HL-60/S4 treated with phorbol 12-myristate 13-acetate at 8.2 ng/mL for 4 days and 3 days (cell line): ENCODE measurements at regions not wholly inside any gene's neighbourhood (a gene's known extent, or its start where the extent isn't known, plus 50 kb on each side); places are given as distances from the start of the nearest gene placed in this dataset.

ENCODE experiments used
- in situ Hi-C: fragments of 300-500 bp; cut with MboI; formaldehyde crosslinking; loops from 2 replicates; pipeline ENCODE4 v1.15.0; 2022; ENCODE audit warnings: low sequenced_read_pairs

DNA sequence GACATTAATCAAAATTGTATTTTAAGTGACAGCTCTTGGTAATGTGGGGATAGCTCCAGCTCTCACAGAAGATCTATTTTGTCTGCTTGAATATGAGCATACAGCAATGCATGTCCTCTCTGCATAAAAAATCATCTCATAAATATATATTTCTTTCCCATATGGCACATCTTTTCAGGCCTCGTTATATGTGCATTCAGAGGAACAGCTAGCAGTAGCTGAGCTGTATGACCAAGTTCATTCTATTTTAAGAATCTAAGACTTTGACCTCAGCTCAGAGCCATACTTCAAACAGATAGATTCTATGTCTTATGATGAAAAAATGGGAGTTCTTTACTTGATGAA lies 487.2 kb downstream of the ARHGEF28 start:
- in situ Hi-C loops, result no loop called here

DNA sequence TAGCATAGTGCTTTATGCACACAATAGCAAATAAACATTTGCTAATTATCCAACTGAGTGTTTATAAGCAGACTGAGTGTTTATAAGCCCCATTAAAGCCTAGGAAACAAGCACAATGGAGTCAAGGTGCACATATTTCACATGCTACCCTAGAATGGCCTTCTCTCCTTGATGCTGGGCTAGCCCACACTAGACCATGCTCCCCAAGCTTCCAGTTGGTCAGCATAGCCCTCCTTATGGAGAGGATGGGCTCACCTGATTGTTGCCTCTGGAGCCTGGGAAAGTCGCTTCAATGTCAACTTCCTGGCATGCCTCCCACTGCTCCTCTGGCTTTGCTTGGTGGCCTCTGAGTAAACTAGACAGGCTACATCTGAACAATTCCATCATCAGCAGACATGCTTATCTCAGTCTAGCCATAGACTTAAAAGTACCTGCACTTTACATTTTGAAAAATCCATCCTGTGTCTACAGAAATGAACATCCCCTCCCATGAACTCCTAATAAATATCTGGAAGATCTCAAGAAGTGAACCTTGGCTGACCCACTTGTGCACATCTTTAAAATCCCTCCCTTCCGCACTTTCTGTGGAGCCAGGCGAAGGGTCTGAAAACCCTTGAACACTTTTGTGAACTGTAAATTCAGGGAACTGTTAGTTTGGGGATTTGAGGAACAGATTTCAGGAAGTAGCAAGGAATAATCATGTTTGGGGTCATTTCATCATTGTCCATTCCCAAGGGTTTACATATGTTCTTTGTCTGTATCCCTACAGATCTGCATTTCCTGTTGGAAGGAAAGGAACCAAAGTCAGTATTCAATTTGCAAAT lies 486.6 kb downstream of the ARHGEF28 start:
- in situ Hi-C loops, result no loop called here

DNA sequence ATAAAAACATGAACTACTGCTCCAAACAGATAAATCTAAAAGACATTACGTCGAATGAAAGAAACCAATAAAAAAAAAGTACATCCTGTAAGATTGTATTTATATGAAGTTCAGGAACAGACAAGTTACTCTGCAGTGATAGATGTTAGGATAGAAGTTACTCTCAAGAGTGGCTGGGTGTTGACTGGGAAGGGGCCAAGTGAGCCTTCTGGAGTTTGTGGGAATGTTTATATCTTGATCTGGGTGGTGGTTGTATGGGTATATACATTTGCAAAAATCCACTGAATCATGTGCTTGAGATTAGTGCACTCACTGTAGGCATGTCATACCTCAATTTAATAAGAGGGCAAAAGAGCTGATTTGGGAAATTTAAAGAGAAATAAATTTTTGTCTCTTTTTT lies 485.8 kb downstream of the ARHGEF28 start:
- in situ Hi-C loops, result no loop called here

DNA sequence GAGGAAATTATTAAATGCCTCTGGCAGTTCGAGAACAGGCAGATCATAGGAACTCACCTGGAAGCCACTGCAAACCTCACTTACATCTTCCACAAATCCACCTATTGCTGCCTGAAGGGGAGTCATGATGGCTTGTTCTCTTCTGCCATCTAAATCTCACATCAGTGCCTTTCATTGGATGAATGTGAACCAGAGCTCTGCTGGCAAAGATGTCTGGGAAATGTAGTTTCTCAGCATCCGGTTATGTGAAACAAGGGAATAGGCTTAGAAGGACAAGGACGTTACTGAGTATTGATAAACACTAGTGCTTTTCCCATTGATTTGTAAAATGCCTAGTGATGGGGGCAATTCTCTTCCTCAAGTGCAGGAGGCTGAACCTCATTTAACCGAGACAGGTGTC lies 483.3 kb downstream of the ARHGEF28 start:
- in situ Hi-C loops, result no loop called here

DNA sequence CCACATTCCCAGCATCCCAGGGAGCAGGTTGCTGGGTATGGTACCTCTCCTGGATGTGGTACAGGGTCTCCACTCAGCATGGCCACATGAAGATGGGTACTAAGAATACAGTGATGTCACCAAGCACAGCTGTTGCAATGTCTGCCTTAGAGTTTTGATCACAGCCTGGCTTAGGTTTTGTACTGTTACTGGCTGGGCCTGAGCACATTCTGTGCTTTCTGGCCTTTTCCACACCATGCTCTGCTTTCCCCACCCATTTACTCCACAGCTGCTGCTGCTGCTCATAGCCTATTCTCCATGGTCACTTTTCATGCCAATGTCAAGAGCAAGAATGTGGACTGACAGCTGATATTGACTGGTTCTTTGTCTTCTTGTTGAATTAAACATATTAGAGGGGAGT lies 481.9 kb downstream of the ARHGEF28 start:
- in situ Hi-C loops, result no loop called here

DNA sequence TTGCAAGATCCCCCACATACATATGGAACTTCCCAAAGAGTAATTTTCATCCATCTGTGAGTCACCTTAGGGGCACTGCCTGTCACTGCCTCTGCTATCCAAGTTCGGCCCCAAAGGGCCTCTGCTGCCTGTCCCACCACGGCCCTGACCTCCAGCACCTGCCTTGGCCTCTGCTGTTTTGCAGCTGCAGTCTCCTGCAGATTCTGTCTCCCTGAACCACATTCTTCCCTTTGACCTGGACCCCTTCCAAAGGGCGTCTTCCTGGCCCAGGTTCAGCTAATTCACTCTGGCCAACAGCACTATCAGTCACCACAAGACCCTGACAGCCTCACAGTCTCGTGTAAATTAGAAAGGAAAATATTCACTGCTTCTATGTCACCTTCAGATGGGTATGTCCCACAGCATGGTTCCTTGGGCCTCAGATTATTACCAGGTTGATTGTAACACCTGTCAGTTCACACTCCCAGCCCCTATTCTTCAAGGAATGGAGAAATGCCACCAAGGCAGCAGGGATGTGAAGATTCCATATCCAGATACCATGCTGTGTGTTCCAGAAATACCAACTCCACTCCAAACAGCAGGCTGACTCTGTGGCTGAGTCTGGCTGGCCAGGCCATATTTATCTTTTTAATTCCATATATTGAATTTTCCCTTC lies 479.3 kb downstream of the ARHGEF28 start:
- in situ Hi-C loops, result no loop called here

DNA sequence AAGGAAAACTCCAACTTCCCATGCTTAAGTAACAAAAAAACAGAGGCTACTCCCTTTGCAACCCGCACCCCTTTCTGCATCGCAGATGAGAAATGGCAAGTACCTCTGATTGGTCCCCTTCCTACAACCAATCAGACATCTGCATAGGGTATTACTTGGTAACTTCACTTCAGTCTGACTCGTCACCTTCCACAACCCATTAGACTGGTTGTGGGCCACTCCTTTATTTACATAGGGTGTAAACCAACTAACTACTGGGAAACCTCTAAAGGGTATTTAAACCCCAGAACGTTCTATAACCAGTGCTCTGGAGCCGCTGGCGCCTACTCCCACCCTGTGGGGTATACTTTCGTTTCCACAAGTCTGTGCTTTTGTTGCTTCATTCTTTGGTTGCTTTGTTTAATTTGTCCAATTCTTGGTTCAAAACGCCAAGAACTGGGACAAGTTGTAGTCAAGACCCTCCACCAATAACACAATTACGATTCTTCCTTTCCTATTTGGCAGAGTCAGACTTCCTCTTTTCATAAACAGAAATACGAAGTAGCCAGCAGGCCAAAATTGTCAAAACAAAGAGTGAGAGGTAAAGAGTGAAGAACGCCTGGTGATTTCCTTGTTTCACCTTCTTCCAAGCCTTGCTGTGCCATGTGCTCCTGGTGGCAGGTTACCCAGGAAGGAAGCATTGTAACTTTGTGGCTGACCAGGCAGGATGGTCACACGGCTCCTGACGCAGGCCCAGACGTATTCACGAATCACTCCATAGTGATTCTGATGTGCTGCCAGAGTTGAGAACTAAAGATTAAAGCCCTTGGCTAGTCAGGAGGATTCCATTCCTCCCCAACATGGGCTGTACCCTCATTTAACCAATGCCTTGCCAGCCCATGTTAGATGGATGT lies 477.4 kb downstream of the ARHGEF28 start:
- in situ Hi-C loops, result no loop called here

DNA sequence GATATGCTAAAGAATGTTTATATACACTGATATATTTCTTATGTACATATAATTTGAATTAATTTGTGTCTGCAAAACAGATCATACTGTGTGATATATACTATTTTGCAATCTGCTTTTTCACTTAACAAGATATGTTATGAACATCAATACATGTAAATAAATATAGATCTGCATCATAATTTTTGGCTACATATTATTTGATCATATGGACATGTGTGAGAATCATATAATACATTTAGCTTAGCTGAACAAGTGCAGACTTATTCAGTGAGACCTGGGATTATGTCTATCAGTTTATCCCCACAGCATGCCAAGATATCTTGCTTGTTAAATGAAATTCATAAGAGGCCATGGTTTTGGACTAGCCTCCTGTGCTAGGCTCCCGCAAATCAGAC lies 474.3 kb downstream of the ARHGEF28 start:
- in situ Hi-C loops, result no loop called here

DNA sequence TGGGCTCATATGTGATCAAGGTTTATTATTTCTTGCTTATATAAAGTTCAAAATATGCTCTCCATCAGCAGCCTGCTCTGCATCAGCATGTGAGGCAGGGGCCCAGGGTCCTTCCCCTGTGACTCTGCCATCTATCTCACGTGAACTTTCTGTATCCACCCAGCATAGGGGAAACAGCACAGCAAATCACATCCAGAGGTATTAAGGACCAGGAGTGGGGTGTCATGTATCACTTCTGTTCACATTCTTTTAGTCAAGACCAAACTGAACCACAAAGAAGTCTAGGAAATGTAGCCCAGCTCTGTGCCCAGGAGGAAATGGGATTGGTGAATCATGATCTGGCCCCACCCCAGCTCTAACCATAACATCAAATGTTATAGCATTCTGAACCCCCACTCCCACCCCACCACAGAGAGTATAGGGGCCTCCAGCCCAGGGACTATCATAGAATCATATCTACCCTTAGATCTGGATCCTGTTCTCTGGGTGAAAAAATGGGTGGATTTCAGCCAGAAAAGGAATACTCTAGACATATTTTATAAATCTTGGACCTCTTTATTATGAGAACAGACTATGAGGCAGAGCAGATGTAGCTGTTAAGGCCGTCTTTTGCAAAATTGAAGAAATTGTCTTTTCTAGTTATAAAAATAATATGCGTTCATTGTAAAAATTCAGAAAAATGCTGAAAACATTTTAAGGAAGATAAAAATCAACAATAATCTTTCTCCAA lies 473.7 kb downstream of the ARHGEF28 start:
- in situ Hi-C loops, result no loop called here

DNA sequence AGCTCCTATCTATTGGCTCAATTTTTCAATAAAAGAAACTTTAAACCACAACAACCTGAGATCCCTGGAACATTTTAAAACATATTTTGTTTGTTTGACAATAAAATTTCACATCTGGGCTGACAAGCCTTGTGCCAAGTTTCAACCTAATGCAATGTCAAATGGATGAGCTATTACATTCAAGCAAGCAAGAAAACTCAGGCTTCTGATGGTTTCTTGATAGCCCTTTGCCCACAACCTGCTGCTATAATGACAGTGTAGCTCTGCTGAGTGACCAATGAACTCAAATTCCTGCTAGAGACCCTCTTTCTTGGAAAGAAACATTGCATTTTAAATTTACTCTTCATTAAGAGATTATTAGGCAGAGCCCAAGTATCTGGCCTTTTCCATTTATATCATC lies 472.9 kb downstream of the ARHGEF28 start:
- in situ Hi-C loops, result no loop called here

DNA sequence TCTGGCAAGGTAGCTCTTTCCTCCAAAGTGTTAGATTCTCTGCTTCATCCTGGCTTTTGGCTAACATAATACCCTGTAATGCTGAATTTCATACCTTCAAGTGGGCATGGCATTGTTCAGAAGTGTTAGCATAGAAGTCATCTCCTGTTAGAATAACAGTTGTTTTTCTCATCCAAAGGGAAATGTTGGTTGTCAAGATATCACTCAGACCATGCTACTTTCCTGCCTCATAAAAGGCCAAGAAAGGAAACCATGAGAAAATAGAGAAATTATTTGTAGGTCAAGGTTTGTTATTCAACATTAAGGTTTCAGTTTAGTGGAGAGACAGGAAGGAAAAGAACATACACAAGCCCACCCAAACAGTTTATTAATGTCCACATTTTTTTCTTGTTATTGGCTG lies 472.5 kb downstream of the ARHGEF28 start:
- in situ Hi-C loops, result no loop called here

DNA sequence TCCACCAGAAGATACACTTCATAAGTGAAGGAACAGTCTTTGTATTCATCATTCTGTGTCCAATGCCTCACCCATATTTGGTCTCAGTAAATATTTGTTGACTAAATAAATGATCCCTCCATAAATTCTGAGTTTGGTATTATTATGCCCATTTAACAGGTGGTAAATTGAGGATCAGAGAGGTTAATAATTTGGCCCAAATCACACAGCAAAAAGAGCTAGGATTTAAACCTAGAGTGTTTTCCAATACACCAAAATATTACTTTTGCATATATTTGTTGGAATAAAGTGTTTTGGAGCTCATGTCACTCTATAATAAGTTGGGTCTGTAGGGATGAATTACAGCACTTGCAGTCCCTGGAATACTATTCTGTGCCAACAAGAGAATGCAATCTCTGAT lies 470.3 kb downstream of the ARHGEF28 start:
- in situ Hi-C loops, result no loop called here

DNA sequence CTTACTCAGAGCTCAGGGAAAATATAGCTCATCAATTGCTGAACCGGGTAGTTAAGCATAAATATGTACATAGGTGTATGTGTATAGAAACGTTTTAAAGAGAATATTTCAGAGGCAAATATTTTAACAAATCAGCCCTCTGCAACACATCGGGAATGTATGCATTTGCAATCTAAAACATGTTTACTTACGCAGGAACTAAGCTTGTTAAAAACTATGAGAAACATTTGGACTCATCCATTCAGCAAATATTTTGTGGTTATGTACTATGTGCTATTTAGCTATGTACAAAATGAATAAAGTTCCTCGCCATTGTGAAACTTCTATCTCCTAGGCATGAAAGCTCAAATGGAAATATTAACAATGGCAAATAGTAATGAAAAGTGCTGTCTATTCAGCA lies 469.9 kb downstream of the ARHGEF28 start:
- in situ Hi-C loops, result no loop called here

DNA sequence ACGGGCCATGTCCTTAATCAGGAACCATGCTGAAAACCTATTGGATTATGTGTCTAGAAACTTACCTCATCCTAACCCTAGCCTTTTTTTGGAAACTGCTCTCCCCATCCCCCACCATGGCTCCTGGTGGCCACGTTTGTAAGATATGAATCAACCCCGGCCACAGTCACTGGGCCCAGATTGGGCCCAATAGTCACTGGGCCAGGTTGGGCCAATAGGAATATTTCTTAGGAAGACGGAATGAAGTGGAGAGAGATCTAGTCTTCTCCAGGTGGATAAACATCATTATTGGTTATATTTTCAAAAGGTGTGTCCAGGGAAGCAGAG lies 468.7 kb downstream of the ARHGEF28 start:
- in situ Hi-C loops, result no loop called here

DNA sequence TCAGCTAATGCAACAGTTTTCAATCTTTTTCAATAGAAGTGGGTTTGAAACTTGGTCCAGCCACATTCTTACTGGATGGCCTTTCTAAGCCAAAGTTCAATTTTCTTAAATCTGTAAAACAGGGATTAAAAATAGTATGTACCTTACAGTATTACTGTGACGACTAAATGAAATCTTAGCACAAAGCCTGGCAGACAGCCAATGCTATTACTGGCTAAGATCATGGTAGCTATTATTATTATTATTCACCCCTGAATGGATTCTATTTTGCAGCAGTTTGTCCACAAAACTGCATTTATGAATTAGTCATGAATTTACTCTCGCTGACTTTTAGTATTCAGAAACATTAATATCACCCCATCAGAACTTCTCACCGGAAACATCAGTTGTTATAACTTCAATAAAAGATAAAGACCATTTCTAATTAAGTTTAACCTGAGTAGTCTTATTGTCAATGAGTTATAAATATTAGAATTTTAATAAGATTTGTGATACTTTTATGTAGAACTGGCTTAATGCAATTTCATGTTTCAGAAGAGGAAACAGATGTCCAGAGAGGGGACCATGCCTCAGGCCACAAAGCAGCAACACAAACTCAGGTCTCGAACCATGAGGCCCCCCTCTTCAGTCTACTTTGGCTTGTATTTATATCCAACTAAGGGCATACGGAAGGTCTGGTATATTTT lies 468.2 kb downstream of the ARHGEF28 start:
- in situ Hi-C loops, result no loop called here

DNA sequence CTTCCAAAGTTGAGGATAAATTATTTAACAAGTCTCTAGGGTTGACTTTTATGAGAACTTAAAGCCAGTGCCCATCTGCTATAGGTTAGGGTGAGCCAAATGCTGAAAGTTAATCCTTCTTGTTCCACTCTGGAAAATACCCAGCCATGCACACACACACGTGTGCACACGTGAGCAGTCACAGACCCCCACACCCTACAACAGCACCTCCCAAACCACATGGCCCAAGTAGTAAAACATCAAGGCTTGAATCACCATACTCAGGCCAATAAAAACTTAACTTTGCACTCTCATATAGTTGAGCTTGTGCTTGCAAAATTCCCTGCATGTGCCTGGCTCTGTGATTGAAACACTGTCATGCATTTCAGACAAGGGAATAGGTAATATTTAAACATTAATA lies 467.6 kb downstream of the ARHGEF28 start:
- in situ Hi-C loops, result no loop called here

DNA sequence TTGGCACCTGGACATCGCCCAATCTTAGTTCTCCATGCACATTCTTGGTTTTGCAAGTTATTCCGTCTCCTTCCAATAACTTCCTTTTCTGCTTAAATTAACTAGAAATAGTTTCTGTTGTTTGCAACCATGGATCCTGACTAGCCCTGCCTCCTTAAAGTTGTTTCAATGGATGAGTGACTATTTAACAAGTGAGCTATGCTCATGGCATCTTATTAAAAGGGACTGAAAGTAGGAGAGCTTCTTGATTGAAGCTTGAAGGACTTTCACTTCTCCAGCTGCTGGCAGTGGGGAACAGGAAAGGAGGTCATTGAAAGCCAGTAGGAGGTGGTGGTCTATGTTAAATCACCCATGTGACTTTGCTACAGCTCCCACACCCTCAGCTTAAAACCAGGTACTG lies 466.8 kb downstream of the ARHGEF28 start:
- in situ Hi-C loops, result no loop called here

DNA sequence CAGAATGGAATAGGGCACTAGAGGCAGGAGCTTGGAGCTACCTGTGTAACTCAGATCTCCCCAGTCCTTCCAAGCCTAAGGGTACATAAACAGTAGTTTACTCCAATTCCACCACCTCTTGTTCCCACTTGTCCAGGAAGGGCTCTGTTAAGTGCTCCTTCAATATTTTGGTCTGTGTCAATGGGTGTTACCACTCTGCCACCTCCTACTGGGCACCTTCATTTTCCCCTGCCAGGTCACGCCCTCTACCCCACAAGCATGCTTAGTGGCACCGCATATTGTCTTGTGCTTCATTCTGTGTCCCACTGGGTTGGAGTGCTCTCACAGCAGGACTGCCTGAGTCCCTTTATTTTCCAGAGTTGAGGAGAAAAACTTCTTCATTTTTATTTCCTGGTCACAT lies 459.8 kb downstream of the ARHGEF28 start:
- in situ Hi-C loops, result no loop called here

DNA sequence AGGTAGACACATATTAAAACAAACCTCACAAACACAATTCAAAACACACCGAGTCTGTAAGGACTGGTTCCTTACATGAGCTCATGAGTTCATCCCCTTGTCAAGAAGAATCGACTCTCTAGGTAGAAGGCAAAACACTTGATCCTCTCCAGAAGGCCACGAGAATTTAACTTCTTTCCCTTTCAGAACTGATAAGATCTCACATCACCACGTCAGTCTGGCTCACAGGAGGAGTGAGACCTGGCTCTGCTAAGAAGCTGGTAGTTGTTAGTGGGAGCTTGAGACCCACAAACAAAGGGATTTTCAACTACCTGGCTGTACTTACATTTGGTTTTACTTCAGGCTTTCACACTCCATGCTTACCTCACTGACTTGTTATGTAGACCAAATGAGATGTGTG lies 459.2 kb downstream of the ARHGEF28 start:
- in situ Hi-C loops, result no loop called here

DNA sequence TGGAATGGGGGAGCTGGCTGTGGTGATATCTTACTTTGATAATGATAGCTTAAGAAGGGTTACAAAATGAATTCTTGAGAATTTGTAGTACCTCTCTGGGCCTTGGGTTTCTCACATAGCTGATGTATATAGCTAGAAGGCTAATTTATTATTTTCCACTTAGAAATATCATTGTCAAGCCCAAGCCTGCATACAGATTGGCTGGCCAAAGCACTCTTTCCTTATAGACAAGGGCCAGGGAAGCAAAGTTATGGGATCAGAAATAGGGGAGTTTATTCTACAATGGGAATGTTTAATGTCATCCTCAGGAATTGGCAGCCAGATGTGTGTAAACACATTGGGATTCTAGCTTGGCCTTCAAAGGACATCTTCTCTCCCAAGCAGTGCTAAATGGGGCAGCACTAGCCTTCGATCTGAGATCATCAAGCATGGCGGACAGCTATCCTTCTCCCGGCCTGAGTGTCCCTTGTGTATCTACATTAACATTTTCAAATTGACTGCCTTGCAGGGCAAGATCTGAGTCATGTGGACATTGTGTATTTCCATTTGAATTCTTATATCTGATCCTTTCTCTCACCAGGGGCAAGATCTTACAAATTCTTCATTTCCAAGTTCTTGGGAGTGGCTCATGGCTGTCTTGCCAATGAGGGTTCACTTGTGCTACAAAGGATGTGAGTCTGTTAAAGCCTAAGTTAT lies 457.2 kb downstream of the ARHGEF28 start:
- in situ Hi-C loops, result no loop called here
